ENCODE measurements at regions not wholly inside any gene's neighbourhood (a gene's known extent, or its start where the extent isn't known, plus 50 kb on each side); places are given as distances from the start of the nearest gene placed in this dataset.

DNA sequence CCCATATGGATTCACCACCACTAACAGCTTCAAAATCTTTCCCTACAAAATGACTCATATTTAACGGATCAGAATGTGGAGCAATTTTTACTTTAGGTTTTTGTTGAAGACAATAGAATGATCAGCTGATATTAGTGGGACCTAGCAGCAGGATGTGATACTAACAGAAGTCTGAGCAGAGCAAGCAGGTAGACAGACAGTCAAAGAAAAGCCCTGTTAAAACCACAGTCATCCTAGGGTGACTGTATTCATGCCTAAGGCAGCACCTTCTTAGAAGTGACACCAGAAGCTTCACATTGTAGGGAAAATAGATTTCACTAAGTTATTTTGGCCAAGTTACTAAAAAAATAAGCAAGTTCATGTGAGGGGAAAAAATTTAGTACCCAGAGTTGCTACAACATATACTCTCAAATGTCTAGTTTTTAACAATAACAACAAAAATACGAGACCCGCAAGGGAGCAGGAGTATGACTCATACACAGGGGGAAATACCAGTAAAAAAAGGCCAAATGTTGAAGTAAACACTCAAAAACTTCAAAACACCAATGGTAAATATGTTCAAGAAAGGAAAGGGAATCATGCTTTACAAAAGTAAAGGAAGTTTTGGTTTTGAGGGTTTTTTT, 590.9 kb downstream of the EPHA3 start:
- H3K9me3 ChIP-seq: no peaks in the 10 kb centered on the region
- DNase-seq: no peak
- H3K4me3 ChIP-seq (ENCODE audit: low read depth, low read length): no peak overlapping the region
- no peaks in the 10 kb centered on the region for H3K36me3 ChIP-seq
- H3K4me1 ChIP-seq: no peaks in the 10 kb centered on the region; the same call in 1 of the 2 replicates
- TF ChIP-seq, protein P1, sequence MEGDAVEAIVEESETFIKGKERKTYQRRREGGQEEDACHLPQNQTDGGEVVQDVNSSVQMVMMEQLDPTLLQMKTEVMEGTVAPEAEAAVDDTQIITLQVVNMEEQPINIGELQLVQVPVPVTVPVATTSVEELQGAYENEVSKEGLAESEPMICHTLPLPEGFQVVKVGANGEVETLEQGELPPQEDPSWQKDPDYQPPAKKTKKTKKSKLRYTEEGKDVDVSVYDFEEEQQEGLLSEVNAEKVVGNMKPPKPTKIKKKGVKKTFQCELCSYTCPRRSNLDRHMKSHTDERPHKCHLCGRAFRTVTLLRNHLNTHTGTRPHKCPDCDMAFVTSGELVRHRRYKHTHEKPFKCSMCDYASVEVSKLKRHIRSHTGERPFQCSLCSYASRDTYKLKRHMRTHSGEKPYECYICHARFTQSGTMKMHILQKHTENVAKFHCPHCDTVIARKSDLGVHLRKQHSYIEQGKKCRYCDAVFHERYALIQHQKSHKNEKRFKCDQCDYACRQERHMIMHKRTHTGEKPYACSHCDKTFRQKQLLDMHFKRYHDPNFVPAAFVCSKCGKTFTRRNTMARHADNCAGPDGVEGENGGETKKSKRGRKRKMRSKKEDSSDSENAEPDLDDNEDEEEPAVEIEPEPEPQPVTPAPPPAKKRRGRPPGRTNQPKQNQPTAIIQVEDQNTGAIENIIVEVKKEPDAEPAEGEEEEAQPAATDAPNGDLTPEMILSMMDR (IDR thresholded peaks at IDR 0.05; ENCODE audit: low read depth, low read length): no peak
- no peaks in the 10 kb centered on the region for H3K27me3 ChIP-seq

DNA sequence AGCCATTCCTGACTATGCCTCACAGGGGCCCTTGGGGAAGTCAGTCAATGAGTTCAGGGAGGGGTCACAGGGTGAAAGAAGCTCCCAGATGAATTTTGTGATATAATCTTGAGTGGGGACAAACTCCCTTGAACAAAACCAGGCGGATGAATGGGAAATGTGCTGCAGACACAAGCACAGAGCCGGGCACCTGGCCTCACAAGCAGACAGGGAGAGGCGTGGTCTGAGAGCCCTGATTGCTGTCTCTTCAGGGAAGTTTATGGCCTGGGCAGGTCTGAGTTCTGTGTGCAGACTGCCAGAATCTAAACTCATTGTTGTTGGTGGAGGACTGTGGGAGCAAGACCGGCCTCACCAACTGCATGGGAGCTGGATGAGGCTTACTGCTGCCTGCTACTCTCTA, 591.8 kb downstream of the EPHA3 start:
- H3K36me3 ChIP-seq: no peaks in the 10 kb centered on the region
- H3K4me1 ChIP-seq: no peaks in the 10 kb centered on the region; the same call in 1 of the 2 replicates
- no peak overlapping the region for H3K4me3 ChIP-seq (ENCODE audit: low read depth, low read length)
- DNase-seq: no peak
- H3K27me3 ChIP-seq: no peaks in the 10 kb centered on the region
- TF ChIP-seq, protein P1 (IDR thresholded peaks at IDR 0.05; ENCODE audit: low read depth, low read length): no peak
- no peaks in the 10 kb centered on the region for H3K9me3 ChIP-seq

DNA sequence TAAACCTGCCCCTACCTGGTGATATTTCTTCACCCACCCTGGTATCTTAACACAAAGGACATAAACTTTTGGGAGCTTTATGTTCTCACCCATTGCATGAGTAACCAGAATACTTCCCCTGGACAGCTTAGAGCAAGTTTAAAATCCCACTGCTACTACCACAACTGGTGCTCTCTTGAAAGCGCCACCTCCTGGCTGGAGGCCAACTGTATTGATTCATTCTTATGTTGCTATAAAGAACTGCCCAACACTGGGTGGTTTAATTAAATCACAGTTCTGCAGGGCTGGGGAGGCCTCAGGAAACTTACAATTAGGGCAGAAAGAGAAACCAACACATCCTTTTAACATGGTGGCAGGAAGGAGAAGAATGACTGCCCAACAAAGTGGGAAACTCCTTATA, 592.4 kb downstream of the EPHA3 start:
- no peak for DNase-seq
- Histone ChIP-seq H3K4me1 (no peaks in the 10 kb centered on the region; the same call in 1 of the 2 replicates), H3K4me3 (ENCODE audit: low read depth, low read length) (no peak overlapping the region), H3K9me3 (no peaks in the 10 kb centered on the region), H3K27me3 (no peaks in the 10 kb centered on the region), H3K36me3 (no peaks in the 10 kb centered on the region)
- TF ChIP-seq, protein P1 (IDR thresholded peaks at IDR 0.05; ENCODE audit: low read depth, low read length): no peak

DNA sequence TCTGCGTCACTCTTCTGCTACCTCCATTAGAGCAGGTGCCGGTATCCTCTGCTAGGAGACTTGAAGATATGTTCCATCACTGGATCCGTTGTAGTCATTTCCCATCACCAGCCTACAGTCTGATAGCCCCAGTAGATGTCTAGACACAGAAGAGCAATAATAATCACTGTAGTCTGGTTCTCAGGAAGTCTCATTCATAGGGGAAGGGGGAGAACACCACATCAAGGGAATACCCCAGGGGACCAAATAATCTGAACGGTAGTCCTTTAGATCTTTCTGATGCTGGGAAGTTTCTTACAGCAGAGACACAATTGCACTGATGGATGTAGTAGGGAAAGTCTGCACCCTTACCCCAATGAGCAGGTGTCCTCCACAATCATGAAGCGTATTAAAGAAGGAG, 595.0 kb downstream of the EPHA3 start:
- no peak for DNase-seq
- H3K4me1 ChIP-seq: no peaks in the 10 kb centered on the region; the same call in 1 of the 2 replicates
- H3K27me3 ChIP-seq: no peaks in the 10 kb centered on the region
- no peaks in the 10 kb centered on the region for H3K36me3 ChIP-seq
- TF ChIP-seq, protein P1 (IDR thresholded peaks at IDR 0.05; ENCODE audit: low read depth, low read length): no peak
- H3K9me3 ChIP-seq: no peaks in the 10 kb centered on the region
- H3K4me3 ChIP-seq (ENCODE audit: low read depth, low read length): no peak overlapping the region

DNA sequence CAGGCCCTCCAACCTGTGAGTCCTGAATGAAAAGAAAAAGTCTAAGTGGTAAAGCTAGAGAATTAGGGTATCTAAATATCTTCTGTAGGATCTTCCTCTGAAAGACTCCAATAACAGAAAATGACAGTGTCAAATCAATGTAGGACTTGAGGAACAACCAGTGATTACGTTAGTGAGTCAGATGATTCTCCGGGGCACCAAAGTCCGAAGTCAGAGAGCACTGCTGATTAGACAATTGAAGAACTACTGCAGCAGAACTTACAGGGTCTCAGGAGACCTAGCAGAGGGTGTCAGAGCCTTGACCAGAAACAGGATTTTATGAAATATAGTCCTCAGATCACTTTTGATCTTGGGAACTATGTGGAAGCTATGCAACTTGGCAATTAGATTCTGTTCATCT, 605.8 kb downstream of the EPHA3 start:
- H3K4me1 ChIP-seq: no peaks in the 10 kb centered on the region
- no peaks in the 10 kb centered on the region for H3K36me3 ChIP-seq
- no peak overlapping the region for H3K4me3 ChIP-seq (ENCODE audit: low read depth, low read length)
- no peaks in the 10 kb centered on the region for H3K9me3 ChIP-seq
- TF ChIP-seq, protein P1 (IDR thresholded peaks at IDR 0.05; ENCODE audit: low read depth, low read length): no peak
- no peak for DNase-seq
- no peaks in the 10 kb centered on the region for H3K27me3 ChIP-seq

DNA sequence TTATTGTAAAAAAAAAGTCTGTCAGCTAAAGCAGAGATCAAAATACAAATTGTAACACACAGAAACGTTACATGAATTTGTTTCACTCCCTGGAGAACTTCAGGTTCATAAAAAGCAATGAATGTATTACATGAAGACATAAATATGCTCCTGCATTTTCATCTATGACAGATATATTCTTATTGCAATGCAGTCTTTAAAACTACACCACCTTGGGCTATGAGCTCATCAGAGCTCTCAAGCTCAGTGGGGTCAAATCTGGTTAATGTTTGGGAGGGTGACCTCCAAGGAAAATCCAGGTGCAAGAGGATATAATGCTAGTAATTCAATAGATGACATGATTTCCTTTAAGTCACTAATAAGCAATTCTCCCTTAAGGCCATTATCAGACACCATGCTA, 606.8 kb downstream of the EPHA3 start:
- TF ChIP-seq, protein P1 (IDR thresholded peaks at IDR 0.05; ENCODE audit: low read depth, low read length): no peak
- no peak for DNase-seq
- no peak overlapping the region for H3K4me3 ChIP-seq (ENCODE audit: low read depth, low read length)

More for the DNA sequence above, 606.8 kb downstream of the EPHA3 start:
- H3K4me1 ChIP-seq: no peaks in the 10 kb centered on the region
- no peaks in the 10 kb centered on the region for H3K36me3 ChIP-seq
- H3K27me3 ChIP-seq: no peaks in the 10 kb centered on the region
- H3K9me3 ChIP-seq: no peaks in the 10 kb centered on the region
